ENCODE measurements at regions not wholly inside any gene's neighbourhood (a gene's known extent, or its start where the extent isn't known, plus 50 kb on each side); places are given as distances from the start of the nearest gene placed in this dataset.

- intact Hi-C loops (cut with DNase I), result no loop called here
- peak overlapping the region; percentile 34 to 55 (median 51) for H3K4me3 ChIP-seq
- H3K27ac ChIP-seq, result peak overlapping the region; percentile 60 to 87 (median 84)
- H3K36me3 ChIP-seq, result no peaks in the 10 kb centered on the region
- H3K4me1 ChIP-seq, result peaks cover 0 to 57% (median 3%) of the 10 kb centered on the region in 3 donors
- no peaks in the 10 kb centered on the region for H3K9me3 ChIP-seq
- H3K27me3 ChIP-seq, result no peaks in the 10 kb centered on the region
- TF ChIP-seq POLR2A (IDR thresholded peaks at IDR 0.05) (no peak), CTCF (IDR thresholded peaks at IDR 0.05) (no peak)
- DNase-seq, result no peak
- 25 to 47% methylated on average over 6 of the region's 6 CpGs for WGBS, 2 donors
Measured at GRCh38 chr5:60488466-60489130, 211.4 kb downstream of the DEPDC1B start.

GRCh38 chr5:60487885-60488442 is 212.0 kb downstream of the DEPDC1B start:
- DNase-seq, result no peak
- WGBS, 2 donors, result 36 to 57% methylated on average over 11 to 16 of the region's 16 CpGs
- Histone ChIP-seq H3K4me3 (peak overlapping the region; percentile 34 to 55 (median 51)), H3K9me3 (no peaks in the 10 kb centered on the region), H3K27ac (peak overlapping the region; percentile 60 to 87 (median 84)), H3K36me3 (no peaks in the 10 kb centered on the region), H3K4me1 (peaks cover 0 to 50% (median 3%) of the 10 kb centered on the region in 3 donors), H3K27me3 (no peaks in the 10 kb centered on the region)
- intact Hi-C loops (cut with DNase I), result no loop called here
- TF ChIP-seq POLR2A (IDR thresholded peaks at IDR 0.05), result no peak
- no peak for TF ChIP-seq CTCF (IDR thresholded peaks at IDR 0.05)

DNA sequence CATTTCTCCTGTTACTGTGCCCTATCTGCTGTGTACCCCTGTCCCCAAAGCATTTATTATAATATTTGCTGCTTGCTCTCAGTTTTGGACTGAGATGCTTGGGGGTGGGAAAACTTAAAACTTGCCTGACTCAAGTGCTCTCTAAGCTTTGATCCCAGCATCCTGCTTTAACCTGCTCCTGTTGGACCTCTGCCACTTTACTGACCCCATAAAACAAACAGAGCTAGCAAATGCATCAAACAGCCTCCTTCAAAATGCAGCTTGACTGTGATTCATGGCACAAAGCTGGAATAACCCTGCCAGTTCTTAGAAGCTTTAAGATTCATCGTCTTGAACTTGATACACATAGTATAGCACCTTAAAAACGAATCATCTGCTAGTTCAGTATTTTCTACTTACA is 212.5 kb downstream of the DEPDC1B start:
- TF ChIP-seq CTCF (IDR thresholded peaks at IDR 0.05) (no peak), POLR2A (IDR thresholded peaks at IDR 0.05) (no peak)
- peak overlapping the region in 3 of 4 donors; percentile 48 to 55 (median 54) for H3K4me3 ChIP-seq
- intact Hi-C loops (cut with DNase I), result no loop called here
- H3K27ac ChIP-seq, result peak overlapping the region; percentile 60 to 87 (median 84)
- WGBS, 2 donors, result 23% methylated on average over 2 of the region's 2 CpGs
- no peaks in the 10 kb centered on the region for H3K36me3 ChIP-seq
- H3K27me3 ChIP-seq, result no peaks in the 10 kb centered on the region
- no peak for DNase-seq
- peaks cover 0 to 46% (median 3%) of the 10 kb centered on the region in 3 donors for H3K4me1 ChIP-seq
- H3K9me3 ChIP-seq, result no peaks in the 10 kb centered on the region

GRCh38 chr5:60485361-60485760 is 214.6 kb downstream of the DEPDC1B start:
- Histone ChIP-seq H3K9me3 (no peaks in the 10 kb centered on the region), H3K4me3 (no peak overlapping the region), H3K27ac (no peak overlapping the region), H3K36me3 (no peaks in the 10 kb centered on the region), H3K27me3 (no peaks in the 10 kb centered on the region), H3K4me1 (peaks cover 0 to 30% (median 3%) of the 10 kb centered on the region in 3 donors)
- intact Hi-C loops (cut with DNase I), result no loop called here
- TF ChIP-seq POLR2A (IDR thresholded peaks at IDR 0.05), result no peak
- TF ChIP-seq CTCF (IDR thresholded peaks at IDR 0.05), result no peak
- WGBS, 2 donors, result 88 to 100% methylated on average over 1 of the region's 1 CpG
- DNase-seq, result no peak

GRCh38 chr5:60483050-60483449 is 216.9 kb downstream of the DEPDC1B start:
- H3K4me3 ChIP-seq, result no peak overlapping the region
- DNase-seq, result no peak
- no peak overlapping the region for H3K27ac ChIP-seq
- intact Hi-C loops (cut with DNase I), result no loop called here
- peaks cover 0 to 11% (median 3%) of the 10 kb centered on the region in 3 donors for H3K4me1 ChIP-seq
- no peaks in the 10 kb centered on the region for H3K36me3 ChIP-seq
- TF ChIP-seq CTCF (IDR thresholded peaks at IDR 0.05) (no peak), POLR2A (IDR thresholded peaks at IDR 0.05) (no peak)
- H3K9me3 ChIP-seq, result no peaks in the 10 kb centered on the region
- no peaks in the 10 kb centered on the region for H3K27me3 ChIP-seq
